ENCODE measurements at regions not wholly inside any gene's neighbourhood (a gene's known extent, or its start where the extent isn't known, plus 50 kb on each side); places are given as distances from the start of the nearest gene placed in this dataset.

- H3K9ac ChIP-seq, result no peak overlapping the region
- no peaks in the 10 kb centered on the region for H3K9me3 ChIP-seq (ENCODE audit: control insufficient read depth, low read length)
- no peaks in the 10 kb centered on the region for H3K27me3 ChIP-seq (ENCODE audit: control insufficient read depth, insufficient read depth, low read length)
- no peaks in the 10 kb centered on the region for H3K4me1 ChIP-seq
- no peaks in the 10 kb centered on the region for H3K36me3 ChIP-seq (ENCODE audit: control insufficient read depth, insufficient read depth, low read length)
- H3K4me2 ChIP-seq (ENCODE audit: low read length), result no peak overlapping the region
- TF ChIP-seq CTCF (IDR thresholded peaks at IDR 0.05), result no peak
- H3K4me3 ChIP-seq (ENCODE audit: low read depth, low read length), result no peak overlapping the region
- H2AFZ ChIP-seq, result no peak overlapping the region
- no peak overlapping the region for H3K27ac ChIP-seq
- H3K79me2 ChIP-seq, result no peaks in the 10 kb centered on the region
Observed at GRCh38 chr1:229793488-229793887, 167.4 kb downstream of the URB2 start.

DNA sequence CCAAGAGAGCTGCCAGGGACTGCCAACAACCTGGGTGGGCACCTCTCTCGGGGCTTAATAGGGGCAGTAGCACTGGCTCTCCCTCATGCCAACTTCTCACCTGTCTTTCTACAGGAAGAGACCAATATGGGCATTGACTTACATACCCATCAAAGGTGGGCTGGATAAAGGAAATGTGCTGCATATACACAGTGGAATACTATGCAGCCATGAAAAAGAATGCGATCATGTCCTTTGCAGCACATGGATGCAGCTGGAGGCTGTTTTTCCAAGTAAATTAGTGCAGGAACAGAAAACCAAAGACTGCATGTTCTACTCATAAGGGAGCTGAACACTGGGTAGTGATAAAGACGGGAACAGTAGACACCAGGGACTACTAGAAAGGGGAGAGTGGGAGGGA is 172.5 kb downstream of the URB2 start:
- Histone ChIP-seq H3K36me3 (ENCODE audit: control insufficient read depth, insufficient read depth, low read length) (no peaks in the 10 kb centered on the region), H3K4me1 (no peaks in the 10 kb centered on the region), H3K27ac (no peak overlapping the region), H2AFZ (no peak overlapping the region), H3K9me3 (ENCODE audit: control insufficient read depth, low read length) (no peaks in the 10 kb centered on the region), H3K9ac (no peak overlapping the region), H3K79me2 (no peaks in the 10 kb centered on the region), H3K4me3 (ENCODE audit: low read depth, low read length) (no peak overlapping the region), H3K27me3 (ENCODE audit: control insufficient read depth, insufficient read depth, low read length) (no peaks in the 10 kb centered on the region), H3K4me2 (ENCODE audit: low read length) (no peak overlapping the region)
- no peak for TF ChIP-seq CTCF (IDR thresholded peaks at IDR 0.05)

DNA sequence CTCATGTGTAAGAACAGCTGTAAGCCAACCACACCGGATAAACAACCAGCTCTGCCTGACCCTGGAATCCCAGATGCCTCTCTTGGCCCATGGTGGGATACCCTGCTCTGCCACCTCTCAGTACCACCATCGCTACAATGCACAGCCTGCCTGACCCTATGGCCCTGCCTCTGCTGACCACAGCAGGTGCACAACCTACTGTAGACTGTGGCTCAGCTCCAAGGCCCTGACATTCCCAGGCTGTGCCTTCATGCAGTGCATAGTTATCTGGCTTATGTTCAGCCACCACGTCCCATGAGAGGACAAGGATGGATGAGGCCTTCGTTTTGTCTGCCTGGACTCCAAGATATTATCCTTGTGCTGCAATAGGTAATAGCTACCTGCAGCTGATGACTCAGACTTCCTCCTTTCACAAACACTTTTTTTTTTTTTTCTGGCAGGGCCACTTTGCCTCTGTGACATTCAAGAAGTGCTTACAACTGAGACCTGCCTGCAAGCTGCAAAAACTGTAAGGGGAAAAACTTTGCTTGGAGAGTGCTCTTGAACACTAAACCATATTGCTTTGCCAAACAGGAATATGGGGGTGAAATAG is 177.7 kb downstream of the URB2 start:
- Histone ChIP-seq H2AFZ (no peak overlapping the region), H3K36me3 (ENCODE audit: control insufficient read depth, insufficient read depth, low read length) (no peaks in the 10 kb centered on the region), H3K4me2 (ENCODE audit: low read length) (no peak overlapping the region), H3K4me3 (ENCODE audit: low read depth, low read length) (no peak overlapping the region), H3K27ac (no peak overlapping the region), H3K9me3 (ENCODE audit: control insufficient read depth, low read length) (no peaks in the 10 kb centered on the region), H3K4me1 (no peaks in the 10 kb centered on the region), H3K27me3 (ENCODE audit: control insufficient read depth, insufficient read depth, low read length) (no peaks in the 10 kb centered on the region), H3K9ac (no peak overlapping the region), H3K79me2 (no peaks in the 10 kb centered on the region)
- no peak for TF ChIP-seq CTCF (IDR thresholded peaks at IDR 0.05)

DNA sequence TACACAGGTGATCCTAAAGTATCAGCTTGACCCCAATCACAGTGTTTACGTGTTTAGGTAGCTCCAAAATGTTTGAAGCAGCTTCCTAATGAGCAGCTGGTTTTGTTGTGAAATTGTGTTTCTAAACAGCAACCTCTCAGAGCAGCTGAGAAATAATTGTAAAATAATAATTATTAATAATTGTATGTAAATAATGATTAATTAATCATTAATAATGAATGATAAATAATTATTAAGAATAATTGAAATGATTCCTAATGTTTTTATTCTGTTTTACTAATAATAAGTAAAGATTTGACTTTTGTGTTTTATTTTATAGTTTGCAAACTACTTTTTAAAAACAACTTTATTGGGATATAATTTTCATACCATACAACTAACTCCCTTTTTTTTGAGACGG is 182.2 kb downstream of the URB2 start:
- Histone ChIP-seq H3K9ac (no peak overlapping the region), H2AFZ (no peak overlapping the region), H3K4me1 (no peaks in the 10 kb centered on the region), H3K27ac (no peak overlapping the region), H3K9me3 (ENCODE audit: control insufficient read depth, low read length) (no peaks in the 10 kb centered on the region), H3K36me3 (ENCODE audit: control insufficient read depth, insufficient read depth, low read length) (no peaks in the 10 kb centered on the region), H3K4me2 (ENCODE audit: low read length) (no peak overlapping the region), H3K27me3 (ENCODE audit: control insufficient read depth, insufficient read depth, low read length) (no peaks in the 10 kb centered on the region), H3K4me3 (ENCODE audit: low read depth, low read length) (no peak overlapping the region), H3K79me2 (no peaks in the 10 kb centered on the region)
- TF ChIP-seq CTCF (IDR thresholded peaks at IDR 0.05), result no peak

- Histone ChIP-seq H3K4me3 (ENCODE audit: low read depth, low read length) (no peak overlapping the region), H3K9me3 (ENCODE audit: control insufficient read depth, low read length) (no peaks in the 10 kb centered on the region), H3K9ac (no peak overlapping the region), H3K27ac (no peak overlapping the region), H3K27me3 (ENCODE audit: control insufficient read depth, insufficient read depth, low read length) (no peaks in the 10 kb centered on the region), H3K36me3 (ENCODE audit: control insufficient read depth, insufficient read depth, low read length) (no peaks in the 10 kb centered on the region), H3K4me2 (ENCODE audit: low read length) (no peak overlapping the region), H3K4me1 (no peaks in the 10 kb centered on the region), H2AFZ (no peak overlapping the region), H3K79me2 (no peaks in the 10 kb centered on the region)
- no peak for TF ChIP-seq CTCF (IDR thresholded peaks at IDR 0.05)
Observed at GRCh38 chr1:229810140-229810539, 184.1 kb downstream of the URB2 start.

All from parathyroid adenoma (tissue), 2 donors.